GM12865 (cell line): ENCODE measurements at regions not wholly inside any gene's neighbourhood (a gene's known extent, or its start where the extent isn't known, plus 50 kb on each side); places are given as distances from the start of the nearest gene placed in this dataset.

Experiments used
- DNase-seq: peaks from one replicate; pipeline ENCODE4 v3.0.0; 2010; ENCODE audit warnings: low read depth
- H3K4me3 ChIP-seq: 2 replicates; pipeline ENCODE4 v1.5.1; 2011; ENCODE audit warnings: mild to moderate bottlenecking, low read depth, low read length, control low read depth
- TF ChIP-seq, protein P1 (sequence below): IDR thresholded peaks from 2 replicates; pipeline ENCODE4 v1.5.1; 2011; ENCODE audit warnings: low read length, control low read depth, low read depth, inconsistent platforms; ENCODE audit not compliant: insufficient read depth; ENCODE audit errors: missing control alignments

DNA sequence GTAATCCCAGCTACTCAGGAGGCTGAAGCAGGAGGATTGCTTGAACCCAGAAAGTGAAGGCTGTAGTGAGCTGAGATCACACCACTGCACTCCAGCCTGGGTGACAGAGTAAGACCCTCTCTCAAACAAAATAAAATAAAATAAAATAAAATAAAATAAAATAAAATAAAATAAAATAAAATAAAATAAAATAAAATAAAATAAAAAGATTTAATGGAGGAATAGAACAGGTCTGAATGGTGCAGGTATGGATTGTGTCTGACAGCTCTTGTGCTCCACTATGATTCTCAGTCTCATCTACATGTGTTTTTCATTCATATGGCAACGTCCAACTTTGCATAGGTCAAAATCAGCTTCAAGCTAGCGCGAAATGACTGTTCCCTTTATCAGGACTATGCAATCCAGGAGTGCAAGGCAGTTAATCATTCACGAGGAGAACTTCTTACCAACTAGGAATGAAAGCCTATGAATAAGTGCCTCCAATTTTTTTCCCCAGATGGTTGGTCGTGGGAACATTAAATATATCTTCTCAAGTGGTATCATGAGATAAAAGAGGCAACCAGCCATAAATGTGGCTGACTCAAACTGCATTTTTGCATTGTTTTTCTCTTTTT is 1392.3 kb upstream of the CDH9 start:
- no peak for DNase-seq
- no peak overlapping the region for H3K4me3 ChIP-seq
- TF ChIP-seq, protein P1, sequence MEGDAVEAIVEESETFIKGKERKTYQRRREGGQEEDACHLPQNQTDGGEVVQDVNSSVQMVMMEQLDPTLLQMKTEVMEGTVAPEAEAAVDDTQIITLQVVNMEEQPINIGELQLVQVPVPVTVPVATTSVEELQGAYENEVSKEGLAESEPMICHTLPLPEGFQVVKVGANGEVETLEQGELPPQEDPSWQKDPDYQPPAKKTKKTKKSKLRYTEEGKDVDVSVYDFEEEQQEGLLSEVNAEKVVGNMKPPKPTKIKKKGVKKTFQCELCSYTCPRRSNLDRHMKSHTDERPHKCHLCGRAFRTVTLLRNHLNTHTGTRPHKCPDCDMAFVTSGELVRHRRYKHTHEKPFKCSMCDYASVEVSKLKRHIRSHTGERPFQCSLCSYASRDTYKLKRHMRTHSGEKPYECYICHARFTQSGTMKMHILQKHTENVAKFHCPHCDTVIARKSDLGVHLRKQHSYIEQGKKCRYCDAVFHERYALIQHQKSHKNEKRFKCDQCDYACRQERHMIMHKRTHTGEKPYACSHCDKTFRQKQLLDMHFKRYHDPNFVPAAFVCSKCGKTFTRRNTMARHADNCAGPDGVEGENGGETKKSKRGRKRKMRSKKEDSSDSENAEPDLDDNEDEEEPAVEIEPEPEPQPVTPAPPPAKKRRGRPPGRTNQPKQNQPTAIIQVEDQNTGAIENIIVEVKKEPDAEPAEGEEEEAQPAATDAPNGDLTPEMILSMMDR, result no peak

DNA sequence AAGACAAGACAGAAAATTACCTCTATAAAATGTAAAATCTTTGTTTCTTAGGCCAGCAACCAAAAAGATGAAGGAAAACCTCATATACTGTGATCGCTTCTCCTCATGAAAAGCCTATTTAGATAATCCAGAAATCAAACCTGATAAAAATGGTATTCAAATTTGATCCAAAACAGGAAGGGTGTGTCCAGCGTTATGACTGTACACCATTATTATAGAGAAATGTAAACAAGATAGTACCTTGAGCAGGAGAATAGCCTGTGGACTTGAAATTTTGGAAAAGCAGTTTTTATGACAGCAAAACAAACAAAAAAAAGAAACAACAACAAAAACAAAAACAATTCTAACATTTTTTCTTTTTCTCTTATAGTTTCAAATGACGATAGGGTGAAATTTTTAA is 1382.8 kb upstream of the CDH9 start:
- no peak for DNase-seq
- TF ChIP-seq, protein P1, result no peak
- H3K4me3 ChIP-seq, result no peak overlapping the region

DNA sequence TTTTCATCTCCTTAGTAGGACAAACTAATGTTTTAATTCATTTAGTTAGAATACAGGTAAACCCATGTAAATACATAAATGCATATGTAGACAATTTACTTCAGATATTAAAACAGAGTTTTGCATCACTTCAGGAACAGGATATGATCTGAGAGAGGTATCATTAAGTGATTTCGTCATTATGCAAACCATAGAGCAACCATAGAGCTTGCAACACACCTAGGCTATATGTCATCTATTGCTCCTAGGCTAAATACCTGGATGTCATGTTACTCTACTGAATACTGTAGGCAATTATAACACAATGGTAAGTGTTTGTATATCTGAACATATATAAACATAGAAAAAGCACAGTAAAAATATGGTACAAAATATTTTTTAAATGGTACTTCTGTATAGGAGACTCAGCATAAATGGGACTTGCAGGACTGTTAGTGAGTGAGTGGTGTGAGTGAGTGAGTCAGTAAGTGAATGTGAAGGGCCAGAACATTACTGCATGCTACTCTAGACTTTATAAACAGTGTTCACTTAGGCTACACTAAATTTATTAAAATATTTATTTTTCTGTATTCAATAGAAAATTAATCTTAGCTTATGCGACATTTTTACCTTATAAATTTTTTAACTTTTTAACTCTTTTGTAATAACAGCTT is 1377.5 kb upstream of the CDH9 start:
- TF ChIP-seq, protein P1, result no peak
- no peak overlapping the region for H3K4me3 ChIP-seq
- no peak for DNase-seq

DNA sequence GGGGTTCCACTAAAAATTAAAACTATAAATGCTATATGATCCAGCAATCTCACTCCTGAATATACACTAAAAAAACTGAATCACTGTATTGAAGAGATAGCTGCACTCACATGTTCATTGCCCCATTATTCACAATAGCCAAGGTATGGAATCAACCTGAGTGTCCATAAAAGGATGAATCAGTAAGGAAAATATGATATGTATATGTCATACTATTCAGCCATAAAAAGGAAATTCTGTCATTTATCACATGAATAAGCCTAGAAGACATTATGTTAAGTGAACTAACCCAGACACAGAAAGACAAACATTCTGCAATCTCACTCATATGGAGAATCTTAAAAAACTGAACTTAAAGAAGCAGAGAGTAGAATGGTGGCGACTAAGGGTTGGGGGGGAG is 1376.2 kb upstream of the CDH9 start:
- TF ChIP-seq, protein P1, result no peak
- no peak overlapping the region for H3K4me3 ChIP-seq
- DNase-seq, result no peak

DNA sequence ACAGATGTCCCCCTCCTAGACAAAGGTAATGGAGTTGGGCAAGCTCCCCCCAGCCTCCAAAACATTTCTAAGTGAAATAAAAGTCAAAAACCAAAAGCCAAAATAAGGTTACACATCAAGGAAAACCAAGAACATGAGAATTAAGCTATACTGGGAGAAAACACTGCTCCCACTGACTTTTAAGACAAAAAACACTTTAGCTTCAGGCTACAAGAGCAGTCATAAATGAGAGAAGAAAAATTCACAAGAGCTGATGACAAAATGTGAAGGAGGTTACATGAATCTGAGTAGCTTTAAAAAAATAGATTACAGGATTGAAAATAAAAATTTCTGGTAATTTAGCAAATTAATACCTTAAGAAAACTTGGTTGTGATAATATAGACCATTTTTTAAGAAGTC is 1370.3 kb upstream of the CDH9 start:
- DNase-seq, result no peak
- H3K4me3 ChIP-seq, result no peak overlapping the region
- TF ChIP-seq, protein P1, result no peak

DNA sequence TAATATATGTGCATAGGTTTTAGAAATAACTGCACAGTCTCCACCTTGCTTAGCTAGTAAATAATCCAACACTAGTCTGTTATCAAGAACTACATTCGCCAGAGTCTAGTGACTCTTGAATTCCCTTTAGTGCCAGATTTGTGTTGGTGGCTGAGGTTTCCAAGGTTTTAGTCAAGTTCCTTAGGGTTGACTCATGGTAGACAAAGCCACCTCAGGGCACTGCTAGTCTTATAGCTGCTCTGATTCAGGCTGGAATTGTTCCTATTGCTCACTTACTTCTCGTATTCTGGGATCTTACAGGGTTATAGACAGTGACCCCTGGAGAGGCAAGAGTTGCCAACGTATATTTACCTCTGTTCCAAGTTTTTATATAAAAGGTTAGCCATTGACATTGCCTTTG is 1369.8 kb upstream of the CDH9 start:
- no peak overlapping the region for H3K4me3 ChIP-seq
- no peak for DNase-seq
- TF ChIP-seq, protein P1, result no peak

DNA sequence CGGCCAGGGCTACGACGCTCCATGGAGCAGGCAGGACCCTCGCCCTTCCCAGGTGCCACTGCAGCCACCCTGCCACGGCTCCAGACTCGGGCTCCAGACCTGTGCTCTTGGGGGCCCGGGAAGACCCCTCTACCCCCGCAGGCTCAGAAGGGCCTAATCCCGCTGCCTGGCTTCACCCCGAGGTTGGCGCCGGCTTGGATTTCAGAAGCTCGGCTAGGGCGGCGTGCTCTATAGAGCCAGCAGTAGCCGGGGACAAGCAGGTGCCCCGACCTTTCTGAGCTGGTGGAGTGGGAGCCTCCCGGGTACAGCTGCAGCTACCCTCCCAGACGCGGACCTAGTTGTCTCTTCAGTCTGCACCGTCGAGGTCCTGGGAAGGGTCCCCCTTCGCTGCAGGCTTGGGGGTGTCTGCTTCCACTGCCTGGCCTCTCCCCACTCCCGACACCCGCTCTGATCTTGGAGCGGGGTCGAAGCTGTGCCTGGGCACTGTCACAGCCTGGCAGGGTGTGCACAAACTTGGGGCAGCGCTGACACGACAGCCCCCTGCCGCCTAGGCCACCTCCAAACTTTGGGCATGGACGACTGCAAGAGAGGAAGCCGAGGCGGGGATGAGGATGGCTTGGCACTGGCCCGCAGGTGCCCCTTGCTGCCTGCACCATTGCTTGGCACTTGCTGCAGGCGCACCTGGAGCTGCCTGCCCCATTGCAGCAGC is 1366.1 kb upstream of the CDH9 start:
- TF ChIP-seq, protein P1, result no peak
- DNase-seq, result no peak
- H3K4me3 ChIP-seq, result no peak overlapping the region
